ENCODE measurements at regions not wholly inside any gene's neighbourhood (a gene's known extent, or its start where the extent isn't known, plus 50 kb on each side); places are given as distances from the start of the nearest gene placed in this dataset.
"Not testable (repeated sequence)": the region's sequence is repeated elsewhere in the genome, so short reads cannot be mapped to it uniquely, and the experiment has no call there.

- DNase-seq: not testable (repeated sequence)
Observed at GRCh38 chrX:115840729-115841409, 279.9 kb downstream of the PLS3 start.

- DNase-seq: not testable (repeated sequence)
Observed at GRCh38 chrX:115850986-115851385, 290.0 kb downstream of the PLS3 start.

GRCh38 chrX:115853260-115853659 lies 292.3 kb downstream of the PLS3 start:
- not testable (repeated sequence) for DNase-seq

GRCh38 chrX:115881170-115881569 lies 289.4 kb upstream of the AGTR2 start:
- not testable (repeated sequence) for DNase-seq

GRCh38 chrX:115884121-115884520 lies 286.4 kb upstream of the AGTR2 start:
- not testable (repeated sequence) for DNase-seq

GRCh38 chrX:115888041-115888440 lies 282.5 kb upstream of the AGTR2 start:
- DNase-seq: not testable (repeated sequence)

GRCh38 chrX:115888519-115888918 lies 282.0 kb upstream of the AGTR2 start:
- not testable (repeated sequence) for DNase-seq

GRCh38 chrX:115889121-115889890 lies 281.2 kb upstream of the AGTR2 start:
- DNase-seq: no peak

- no peak for DNase-seq
Observed at GRCh38 chrX:115892056-115892708, 278.4 kb upstream of the AGTR2 start.

- DNase-seq: no peak
Observed at GRCh38 chrX:115892787-115893671, 277.5 kb upstream of the AGTR2 start.

GRCh38 chrX:115894087-115894486 lies 276.5 kb upstream of the AGTR2 start:
- DNase-seq: no peak

GRCh38 chrX:115895678-115896329 lies 274.7 kb upstream of the AGTR2 start:
- no peak for DNase-seq

- DNase-seq: no peak
Observed at GRCh38 chrX:115896362-115896761, 274.2 kb upstream of the AGTR2 start.

GRCh38 chrX:115897956-115898355 lies 272.6 kb upstream of the AGTR2 start:
- no peak for DNase-seq

GRCh38 chrX:115898382-115899001 lies 272.1 kb upstream of the AGTR2 start:
- DNase-seq: no peak

GRCh38 chrX:115900425-115900824 lies 270.1 kb upstream of the AGTR2 start:
- DNase-seq: no peak

GRCh38 chrX:115901241-115901640 lies 269.3 kb upstream of the AGTR2 start:
- DNase-seq: no peak

- DNase-seq: no peak
Observed at GRCh38 chrX:115902995-115903394, 267.5 kb upstream of the AGTR2 start.

GRCh38 chrX:115906276-115906675 lies 264.3 kb upstream of the AGTR2 start:
- DNase-seq: no peak

- DNase-seq: no peak
Observed at GRCh38 chrX:115906881-115907280, 263.7 kb upstream of the AGTR2 start.

- no peak for DNase-seq
Observed at GRCh38 chrX:115909017-115909416, 261.5 kb upstream of the AGTR2 start.

- no peak for DNase-seq
Observed at GRCh38 chrX:115911967-115912366, 258.6 kb upstream of the AGTR2 start.

All from fibroblast of skin of right biceps (primary cell).